GM23248 (cell line): ENCODE measurements at regions not wholly inside any gene's neighbourhood (a gene's known extent, or its start where the extent isn't known, plus 50 kb on each side); places are given as distances from the start of the nearest gene placed in this dataset.

ENCODE experiments used
- DNase-seq: peaks from one replicate; pipeline ENCODE4 v3.0.0-alpha.2; 2015
- H2AFZ ChIP-seq: fragments of 200-600 bp; sonication (generic); 2 replicates; pipeline ENCODE4 v1.6.1; 2016; ENCODE audit warnings: antibody characterized with exemption
- H3F3A ChIP-seq: fragments of 200-600 bp; sonication (generic); 2 replicates; pipeline ENCODE4 v1.6.1; 2016; ENCODE audit warnings: mild to moderate bottlenecking, antibody characterized with exemption, mixed run types; ENCODE audit not compliant: insufficient read depth
- H3K27ac ChIP-seq: fragments of 200-600 bp; sonication (generic); 2 replicates; pipeline ENCODE4 v1.5.1; 2016; ENCODE audit warnings: mild to moderate bottlenecking
- H3K27me3 ChIP-seq: fragments of 200-600 bp; sonication (generic); replicated peaks from 2 replicates; pipeline ENCODE4 v1.6.1; 2016; ENCODE audit warnings: mild to moderate bottlenecking; ENCODE audit not compliant: insufficient read depth
- H3K36me3 ChIP-seq: fragments of 200-600 bp; sonication (generic); 2 replicates; pipeline ENCODE4 v1.6.1; 2016; ENCODE audit warnings: low read depth, mild to moderate bottlenecking
- H3K4me1 ChIP-seq: fragments of 200-600 bp; sonication (generic); 2 replicates; pipeline ENCODE4 v1.6.1; 2016; ENCODE audit warnings: mild to moderate bottlenecking; ENCODE audit not compliant: insufficient read depth
- H3K4me2 ChIP-seq: fragments of 200-600 bp; sonication (generic); one replicate; pipeline ENCODE4 v1.6.1; 2016; ENCODE audit warnings: mild to moderate bottlenecking; ENCODE audit not compliant: unreplicated experiment
- H3K4me3 ChIP-seq: fragments of 200-600 bp; sonication (generic); 2 replicates; pipeline ENCODE4 v1.5.1; 2016; ENCODE audit warnings: mild to moderate bottlenecking
- H3K79me2 ChIP-seq: fragments of 200-600 bp; sonication (generic); 2 replicates; pipeline ENCODE4 v1.6.1; 2016; ENCODE audit warnings: mild to moderate bottlenecking; ENCODE audit not compliant: insufficient read depth
- H3K9ac ChIP-seq: fragments of 200-600 bp; sonication (generic); 2 replicates; pipeline ENCODE4 v1.6.1; 2016; ENCODE audit warnings: mild to moderate bottlenecking
- H3K9me2 ChIP-seq: fragments of 200-600 bp; sonication (generic); 2 replicates; pipeline ENCODE4 v1.6.1; 2016; ENCODE audit warnings: mixed run types, mild to moderate bottlenecking, moderate library complexity; ENCODE audit not compliant: insufficient read depth
- H3K9me3 ChIP-seq: fragments of 200-600 bp; sonication (generic); one replicate; pipeline ENCODE4 v1.6.1; 2017; ENCODE audit warnings: low read depth
- H4K20me1 ChIP-seq: fragments of 200-600 bp; sonication (generic); 2 replicates; pipeline ENCODE4 v1.6.0; 2016; ENCODE audit not compliant: insufficient read depth
- EZH2 ChIP-seq: fragments of 200-600 bp; sonication (generic); IDR thresholded peaks from 2 replicates; pipeline ENCODE4 v1.6.1; 2018; ENCODE audit warnings: antibody characterized with exemption, mild to moderate bottlenecking; ENCODE audit not compliant: insufficient read depth, poor library complexity, severe bottlenecking
- EZH2phosphoT487 ChIP-seq: fragments of 200-600 bp; sonication (generic); IDR thresholded peaks from 2 replicates; pipeline ENCODE4 v1.6.1; 2018; ENCODE audit warnings: antibody characterized with exemption, moderate library complexity, mild to moderate bottlenecking, low read depth; ENCODE audit not compliant: insufficient read depth
- WGBS, 2 experiments: methylation state at CpG; one replicate each; pipeline ENCODE4 v1.1.6; 2015 to 2017; ENCODE audit warnings: low lambda C conversion rate in 2 of 2, low coverage in 1 of 2; ENCODE audit errors: missing lambda C conversion rate in 2 of 2; 5-methylcytosine and 5-hydroxymethylcytosine counted together
- in situ Hi-C: fragments of 300-500 bp; cut with MboI; formaldehyde crosslinking; loops from 2 replicates; pipeline ENCODE4 v1.15.0; 2020

DNA sequence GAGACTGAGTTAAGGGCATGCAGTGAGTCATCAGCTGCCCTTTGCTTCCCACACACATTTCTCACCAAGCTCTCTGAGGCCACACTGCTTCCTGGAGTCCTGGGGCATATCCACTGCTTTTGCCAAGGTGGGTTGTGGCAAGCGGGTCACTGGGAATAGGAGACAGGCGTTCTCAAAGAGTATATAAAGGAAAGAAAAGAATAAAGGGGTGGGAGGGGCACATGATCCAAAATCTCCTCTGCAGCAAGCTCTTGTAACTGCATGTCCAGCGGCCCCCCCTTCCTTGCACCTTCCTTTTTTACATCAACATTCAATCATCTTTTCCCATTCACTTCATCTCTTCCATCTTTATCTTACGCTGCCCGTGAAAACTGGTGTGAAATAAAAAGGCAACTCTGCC is 259.1 kb upstream of the RPL38 start:
- Histone ChIP-seq H3K4me2 (no peak overlapping the region), H3K9me3 (no peaks in the 10 kb centered on the region), H3K4me3 (no peak overlapping the region), H3K27me3 (no peaks in the 10 kb centered on the region), H3K27ac (no peak overlapping the region), H3K4me1 (no peaks in the 10 kb centered on the region), H3K79me2 (no peaks in the 10 kb centered on the region), H3K36me3 (no peaks in the 10 kb centered on the region), H3K9ac (no peak overlapping the region), H2AFZ (no peak overlapping the region), H4K20me1 (no peaks in the 10 kb centered on the region), H3K9me2 (no peaks in the 10 kb centered on the region), H3F3A (no peaks in the 10 kb centered on the region)
- no peak for DNase-seq
- WGBS, 2 experiments, result 64 to 66% methylated on average over 5 of the region's 5 CpGs
- in situ Hi-C loops, result no loop called here
- TF ChIP-seq EZH2phosphoT487, result no peak
- no peak for TF ChIP-seq EZH2

DNA sequence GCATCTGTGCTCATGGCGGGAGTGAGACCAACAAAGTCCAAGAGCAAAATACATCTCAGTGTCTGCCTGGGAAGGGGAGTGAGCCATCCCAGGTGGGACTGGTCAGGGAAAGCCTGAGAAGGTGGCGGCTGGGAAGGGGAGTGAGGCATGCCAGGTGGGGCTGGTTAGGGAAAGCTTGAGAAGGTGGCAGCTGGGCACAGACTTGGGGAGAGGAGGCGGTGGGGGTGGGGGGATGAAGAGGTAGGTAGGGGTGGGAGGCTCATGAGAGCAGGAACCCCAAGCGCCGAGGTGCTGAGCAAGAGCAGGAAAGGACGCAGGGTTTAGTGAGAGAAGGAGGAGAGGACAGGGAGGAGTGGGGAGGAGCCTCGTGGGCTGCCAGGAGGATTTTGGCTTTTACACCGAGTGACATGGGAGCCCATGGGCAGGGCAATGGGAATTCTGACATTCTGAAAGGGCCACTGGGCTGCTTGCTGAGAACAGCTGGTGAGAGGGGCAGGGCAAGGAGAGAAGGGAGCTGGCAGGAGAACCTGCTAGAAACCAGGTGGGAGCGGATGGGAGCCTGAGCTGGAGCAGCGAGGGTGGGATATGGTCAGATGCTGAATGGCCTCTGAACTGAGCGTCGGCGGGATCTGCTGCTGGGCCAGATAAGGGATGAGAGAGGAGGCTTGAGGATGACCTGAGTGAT is 256.1 kb upstream of the RPL38 start:
- in situ Hi-C loops, result no loop called here
- Histone ChIP-seq H3K9me3 (no peaks in the 10 kb centered on the region), H3K4me3 (no peak overlapping the region), H4K20me1 (no peaks in the 10 kb centered on the region), H3K79me2 (no peaks in the 10 kb centered on the region), H3F3A (no peaks in the 10 kb centered on the region), H3K9ac (no peak overlapping the region), H3K4me1 (no peaks in the 10 kb centered on the region), H2AFZ (no peak overlapping the region), H3K27ac (no peak overlapping the region), H3K4me2 (no peak overlapping the region), H3K9me2 (no peaks in the 10 kb centered on the region), H3K27me3 (peaks cover 9% of the 10 kb centered on the region), H3K36me3 (no peaks in the 10 kb centered on the region)
- 55 to 58% methylated on average over 9 to 13 of the region's 13 CpGs for WGBS, 2 experiments
- DNase-seq, result no peak
- TF ChIP-seq EZH2, result no peak
- no peak for TF ChIP-seq EZH2phosphoT487

DNA sequence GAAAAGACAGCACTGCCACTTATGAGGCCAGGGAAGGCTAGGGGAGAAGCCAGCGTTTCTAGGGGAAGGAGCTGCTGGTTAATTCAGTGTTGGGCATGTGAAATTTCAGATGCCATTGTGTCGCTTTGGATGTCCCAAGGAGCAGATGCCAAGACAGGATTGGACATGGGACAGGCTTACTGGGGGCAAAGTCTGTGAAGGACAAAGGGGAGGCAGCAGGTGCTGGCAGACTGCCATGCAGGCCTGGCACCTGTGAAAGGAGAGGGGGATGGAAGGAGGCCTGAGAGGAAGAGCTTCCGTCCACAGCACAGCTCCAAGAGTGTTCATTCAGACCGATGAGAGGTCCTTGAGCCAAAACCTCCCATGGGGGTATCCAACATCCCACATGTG is 255.5 kb upstream of the RPL38 start:
- Histone ChIP-seq H3K9ac (no peak overlapping the region), H4K20me1 (no peaks in the 10 kb centered on the region), H3F3A (no peaks in the 10 kb centered on the region), H2AFZ (no peak overlapping the region), H3K9me3 (no peaks in the 10 kb centered on the region), H3K27me3 (peaks cover 10% of the 10 kb centered on the region), H3K4me3 (no peak overlapping the region), H3K9me2 (no peaks in the 10 kb centered on the region), H3K4me1 (no peaks in the 10 kb centered on the region), H3K79me2 (no peaks in the 10 kb centered on the region), H3K4me2 (no peak overlapping the region), H3K27ac (no peak overlapping the region), H3K36me3 (no peaks in the 10 kb centered on the region)
- 69 to 73% methylated on average over 4 of the region's 4 CpGs for WGBS, 2 experiments
- no peak for DNase-seq
- no peak for TF ChIP-seq EZH2phosphoT487
- TF ChIP-seq EZH2, result no peak
- in situ Hi-C loops, result no loop called here

DNA sequence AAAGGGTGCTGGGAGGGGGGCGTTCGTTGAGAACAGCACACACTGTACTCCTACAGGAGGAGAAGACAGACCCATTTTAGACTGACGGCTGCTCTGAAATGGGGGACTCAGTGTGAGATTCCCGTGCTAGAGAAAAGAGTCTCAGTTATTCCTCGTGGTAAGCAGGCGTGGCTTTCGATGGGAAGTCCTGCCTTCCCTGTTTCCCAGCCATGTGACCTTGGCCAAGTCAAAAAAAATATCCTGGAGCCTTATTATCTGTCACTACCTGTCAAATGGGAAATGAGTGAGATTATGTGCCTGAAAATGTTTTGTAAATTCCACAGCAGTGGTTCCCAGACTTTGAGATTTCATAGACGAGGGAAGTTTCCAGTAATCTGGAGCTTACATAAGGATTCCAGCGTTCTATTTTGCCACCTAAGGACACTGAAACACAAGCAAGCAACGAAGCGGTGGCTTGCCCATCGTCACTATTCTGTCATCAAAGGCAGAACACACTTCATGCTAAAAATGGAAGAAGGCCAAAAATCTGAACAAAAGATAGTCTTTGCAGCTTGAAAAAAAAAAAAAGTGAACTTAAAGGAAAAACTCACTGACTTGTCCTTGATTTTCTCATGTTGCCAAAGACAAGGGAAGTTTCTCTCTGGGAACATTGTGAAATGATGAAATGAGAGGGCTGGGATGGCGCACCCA is 253.4 kb upstream of the RPL38 start:
- no peaks in the 10 kb centered on the region for H4K20me1 ChIP-seq
- H3K9me3 ChIP-seq, result no peaks in the 10 kb centered on the region
- no peaks in the 10 kb centered on the region for H3K36me3 ChIP-seq
- H3K9ac ChIP-seq, result no peak overlapping the region
- peaks cover 10% of the 10 kb centered on the region for H3K27me3 ChIP-seq
- 46 to 51% methylated on average over 13 of the region's 13 CpGs for WGBS, 2 experiments
- no peaks in the 10 kb centered on the region for H3K4me1 ChIP-seq
- in situ Hi-C loops, result no loop called here
- no peak overlapping the region for H2AFZ ChIP-seq
- H3K4me2 ChIP-seq, result no peak overlapping the region
- no peaks in the 10 kb centered on the region for H3K9me2 ChIP-seq
- no peak overlapping the region for H3K27ac ChIP-seq
- TF ChIP-seq EZH2, result no peak
- no peak for TF ChIP-seq EZH2phosphoT487
- H3K79me2 ChIP-seq, result no peaks in the 10 kb centered on the region
- no peaks in the 10 kb centered on the region for H3F3A ChIP-seq
- no peak for DNase-seq
- no peak overlapping the region for H3K4me3 ChIP-seq

DNA sequence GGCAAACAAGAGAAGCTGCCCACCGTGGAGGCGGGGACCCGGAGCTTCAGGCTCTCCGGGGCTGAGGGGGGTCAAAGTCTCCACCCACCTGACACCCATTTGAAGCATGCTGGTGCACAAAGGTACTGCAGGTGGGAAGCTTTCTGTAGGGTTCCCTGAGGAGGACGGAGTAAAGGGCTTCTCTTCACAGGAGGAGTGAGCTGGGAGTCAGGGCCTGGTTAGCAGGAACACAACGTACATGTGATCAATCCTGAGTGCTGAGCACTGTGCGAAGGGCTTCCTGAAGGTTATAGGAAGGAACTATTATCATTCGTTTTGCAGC is 252.9 kb upstream of the RPL38 start:
- 58 to 71% methylated on average over 8 of the region's 8 CpGs for WGBS, 2 experiments
- in situ Hi-C loops, result no loop called here
- H3K4me3 ChIP-seq, result no peak overlapping the region

More for the DNA sequence above, 252.9 kb upstream of the RPL38 start:
- no peaks in the 10 kb centered on the region for H3K4me1 ChIP-seq
- no peaks in the 10 kb centered on the region for H4K20me1 ChIP-seq
- H3K36me3 ChIP-seq, result no peaks in the 10 kb centered on the region
- H3K79me2 ChIP-seq, result no peaks in the 10 kb centered on the region
- DNase-seq, result no peak
- H3K9me2 ChIP-seq, result no peaks in the 10 kb centered on the region
- no peaks in the 10 kb centered on the region for H3K9me3 ChIP-seq
- H3K4me2 ChIP-seq, result no peak overlapping the region
- H3K27me3 ChIP-seq, result peaks cover 10% of the 10 kb centered on the region
- H3K27ac ChIP-seq, result no peak overlapping the region
- no peak overlapping the region for H3K9ac ChIP-seq
- TF ChIP-seq EZH2phosphoT487 (no peak), EZH2 (no peak)
- H3F3A ChIP-seq, result no peaks in the 10 kb centered on the region
- no peak overlapping the region for H2AFZ ChIP-seq
